ENCODE measurements at regions not wholly inside any gene's neighbourhood (a gene's known extent, or its start where the extent isn't known, plus 50 kb on each side); places are given as distances from the start of the nearest gene placed in this dataset.

GRCh38 chr1:29519788-29520110, 283.4 kb downstream of the PTPRU start:
- H3K4me3 ChIP-seq (ENCODE audit: low read depth, low read length): no peak overlapping the region
- TF ChIP-seq CTCF (conservative IDR thresholded peaks at IDR 0.05; ENCODE audit: low read depth, low read length): no peak
- DNase-seq (ENCODE audit: low read depth): no peak

- TF ChIP-seq CTCF (conservative IDR thresholded peaks at IDR 0.05; ENCODE audit: low read depth, low read length): no peak
- no peak for DNase-seq (ENCODE audit: low read depth)
- no peak overlapping the region for H3K4me3 ChIP-seq (ENCODE audit: low read depth, low read length)
Observed at GRCh38 chr1:29519108-29519787, 282.9 kb downstream of the PTPRU start.

GRCh38 chr1:29518183-29518835, 282.0 kb downstream of the PTPRU start:
- DNase-seq (ENCODE audit: low read depth): no peak
- TF ChIP-seq CTCF (conservative IDR thresholded peaks at IDR 0.05; ENCODE audit: low read depth, low read length): no peak
- no peak overlapping the region for H3K4me3 ChIP-seq (ENCODE audit: low read depth, low read length)

GRCh38 chr1:29517251-29518086, 281.1 kb downstream of the PTPRU start:
- no peak for DNase-seq (ENCODE audit: low read depth)
- TF ChIP-seq CTCF (conservative IDR thresholded peaks at IDR 0.05; ENCODE audit: low read depth, low read length): no peak

GRCh38 chr1:29516063-29516820, 279.9 kb downstream of the PTPRU start:
- no peak overlapping the region for H3K4me3 ChIP-seq (ENCODE audit: low read depth, low read length)
- no peak for DNase-seq (ENCODE audit: low read depth)
- no peak for TF ChIP-seq CTCF (conservative IDR thresholded peaks at IDR 0.05; ENCODE audit: low read depth, low read length)

More at GRCh38 chr1:29517251-29518086, 281.1 kb downstream of the PTPRU start:
- H3K4me3 ChIP-seq (ENCODE audit: low read depth, low read length): no peak overlapping the region

- TF ChIP-seq CTCF (conservative IDR thresholded peaks at IDR 0.05; ENCODE audit: low read depth, low read length): no peak
- no peak overlapping the region for H3K4me3 ChIP-seq (ENCODE audit: low read depth, low read length)
- DNase-seq (ENCODE audit: low read depth): no peak
Observed at GRCh38 chr1:29515170-29515955, 279.0 kb downstream of the PTPRU start.

Measured in choroid plexus epithelial cell (primary cell).